ENCODE measurements at regions not wholly inside any gene's neighbourhood (a gene's known extent, or its start where the extent isn't known, plus 50 kb on each side); places are given as distances from the start of the nearest gene placed in this dataset.
A peak's percentile ranks its signal among the peaks of the same experiment; 100 is the strongest.
"Not testable (repeated sequence)": the region's sequence is repeated elsewhere in the genome, so short reads cannot be mapped to it uniquely, and the experiment has no call there.

DNA sequence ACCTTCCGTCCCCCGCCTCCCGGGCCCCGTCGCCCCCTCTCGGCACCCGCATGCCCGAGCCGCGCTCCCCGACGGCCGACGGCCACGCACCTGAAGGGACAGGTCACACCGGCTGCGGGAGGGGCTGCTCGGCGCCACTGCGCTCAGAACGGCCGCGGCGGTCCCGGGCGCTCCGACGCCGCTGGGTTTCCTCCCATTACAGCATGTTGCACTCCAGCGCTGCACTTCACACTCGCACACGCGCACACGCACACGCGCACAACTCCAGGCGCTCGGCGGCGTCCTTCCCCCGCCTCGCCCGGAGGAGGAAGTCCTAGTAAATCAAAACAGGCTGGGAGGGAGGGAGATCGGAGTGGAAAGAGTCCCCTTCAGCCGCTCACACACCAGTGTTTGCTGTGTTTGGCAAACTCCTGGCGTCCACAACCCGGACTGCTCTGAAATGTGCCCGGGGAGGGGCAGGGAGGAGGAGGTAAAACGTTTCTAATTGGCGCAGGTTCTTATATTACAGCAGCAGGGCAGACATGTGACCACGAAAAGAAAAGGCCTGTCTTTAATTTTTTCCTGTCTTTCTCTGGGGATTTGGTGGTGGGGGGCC is 76.7 kb upstream of the VGLL4 start:
- ChIA-PET POLR2A (no interaction called here), CTCF (no interaction called here)
- H3K9me3 Mint-ChIP-seq: no peaks in the 10 kb centered on the region
- peaks cover 39% of the 10 kb centered on the region for H3K4me1 Mint-ChIP-seq
- peaks cover 3% of the 10 kb centered on the region for H3K36me3 Mint-ChIP-seq (ENCODE audit: low read depth)
- DNase-seq: peak; percentile 57
- H3K27ac Mint-ChIP-seq: peak overlapping the region; percentile 48
- H3K4me3 Mint-ChIP-seq: peak overlapping the region; percentile 76
- peaks cover 6% of the 10 kb centered on the region for H3K27me3 Mint-ChIP-seq

DNA sequence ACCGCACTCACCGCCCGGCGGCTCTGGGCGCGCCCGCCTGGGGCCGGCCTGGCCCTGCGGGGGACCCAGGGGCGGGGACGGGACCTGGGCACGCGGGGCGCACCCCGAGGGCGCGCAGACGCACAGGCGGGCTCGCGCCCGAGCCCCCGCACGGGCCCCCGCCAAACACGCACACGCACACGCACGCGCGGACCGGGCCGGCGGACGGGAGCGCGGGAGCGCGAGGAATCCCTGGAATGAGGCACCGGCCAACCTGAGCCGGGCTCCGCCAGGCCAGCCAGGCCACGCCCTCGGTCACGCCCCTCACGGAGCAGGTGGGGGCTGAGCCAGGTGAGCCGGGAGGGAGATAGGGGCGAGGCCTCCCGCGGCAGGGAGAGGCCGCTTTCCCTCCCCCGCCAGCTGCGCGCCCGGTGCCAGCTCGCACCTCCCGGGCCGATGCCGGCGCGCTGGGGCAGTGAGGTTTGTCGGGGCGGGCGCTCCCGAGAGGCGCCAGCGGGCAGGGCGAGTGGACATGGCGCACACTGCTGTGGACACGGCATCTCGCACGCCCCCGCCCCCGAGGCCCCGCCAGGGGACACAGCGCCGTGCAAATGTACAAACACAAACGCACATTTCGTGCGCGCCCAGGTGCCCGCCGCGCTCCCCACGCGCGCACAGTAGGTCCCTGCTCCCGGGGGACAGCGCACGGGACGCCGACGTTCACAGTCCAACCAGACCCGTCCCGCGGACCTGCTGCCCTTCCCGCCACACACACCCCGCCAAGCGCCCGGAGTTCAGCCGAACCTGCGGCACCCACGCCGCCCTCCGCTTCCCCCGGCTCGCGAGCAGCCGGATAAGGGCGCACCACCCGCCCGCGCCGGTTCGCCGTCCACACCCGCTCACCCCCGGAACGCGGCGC is 75.9 kb upstream of the VGLL4 start:
- Mint-ChIP-seq H3K4me3 (peak overlapping the region; percentile 90), H3K36me3 (ENCODE audit: low read depth) (peaks cover 3% of the 10 kb centered on the region), H3K4me1 (peaks cover 34% of the 10 kb centered on the region), H3K27ac (no peak overlapping the region), H3K27me3 (peaks cover 4% of the 10 kb centered on the region), H3K9me3 (no peaks in the 10 kb centered on the region)
- DNase-seq: peak; percentile 74
- ChIA-PET CTCF (no interaction called here), POLR2A (interaction anchor here (0.7 kb wide), 2 partner anchors 51 to 65 kb away, joined by 4 read pairs; no protein-coding TSS in a partner anchor)

DNA sequence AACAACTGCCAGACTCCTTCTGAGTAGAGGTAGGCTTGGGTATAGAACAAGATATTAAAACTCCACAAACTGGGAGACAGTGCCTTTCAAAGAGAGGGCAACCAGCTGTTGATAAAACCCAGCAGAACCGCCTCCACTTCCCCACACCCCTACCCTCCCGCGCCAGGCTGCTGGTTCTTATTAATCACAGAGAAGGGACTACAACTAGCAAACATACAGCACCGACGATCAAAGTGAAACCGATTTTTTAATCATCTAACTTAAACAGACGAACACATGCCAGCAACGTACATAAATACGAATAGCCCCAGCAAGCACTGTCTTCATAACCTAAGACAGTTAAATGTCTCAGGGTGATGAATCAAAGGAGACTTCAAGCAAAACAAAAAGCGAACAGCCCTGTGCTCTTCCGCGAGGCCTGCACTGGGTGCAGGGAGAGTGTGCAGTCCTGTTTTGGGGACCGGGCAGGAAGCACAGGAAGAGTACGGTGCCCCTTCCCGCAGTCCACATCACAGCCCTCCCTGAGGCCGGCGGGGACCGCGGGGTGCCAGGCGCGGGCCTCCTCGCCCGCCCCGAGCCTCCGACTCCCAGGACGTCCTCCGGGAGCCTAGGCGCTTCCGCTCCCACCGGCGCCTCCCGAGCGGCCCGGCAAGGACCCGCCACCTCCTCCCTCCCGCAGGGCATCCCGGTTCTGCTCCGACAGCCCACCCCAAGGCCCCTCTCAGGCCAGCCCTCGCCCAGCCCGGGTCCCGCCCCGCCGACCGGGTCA is 75.1 kb upstream of the VGLL4 start:
- H3K36me3 Mint-ChIP-seq (ENCODE audit: low read depth): peaks cover 3% of the 10 kb centered on the region
- H3K27me3 Mint-ChIP-seq: peaks cover 4% of the 10 kb centered on the region
- DNase-seq: peak; percentile 46
- peak overlapping the region; percentile 90 for H3K27ac Mint-ChIP-seq
- H3K4me3 Mint-ChIP-seq: peak overlapping the region; percentile 90
- no peaks in the 10 kb centered on the region for H3K9me3 Mint-ChIP-seq
- CTCF ChIA-PET: no interaction called here
- peaks cover 31% of the 10 kb centered on the region for H3K4me1 Mint-ChIP-seq
- POLR2A ChIA-PET: interaction anchor here (0.7 kb wide), 2 partner anchors 52 to 66 kb away, joined by 4 read pairs; no protein-coding TSS in a partner anchor

DNA sequence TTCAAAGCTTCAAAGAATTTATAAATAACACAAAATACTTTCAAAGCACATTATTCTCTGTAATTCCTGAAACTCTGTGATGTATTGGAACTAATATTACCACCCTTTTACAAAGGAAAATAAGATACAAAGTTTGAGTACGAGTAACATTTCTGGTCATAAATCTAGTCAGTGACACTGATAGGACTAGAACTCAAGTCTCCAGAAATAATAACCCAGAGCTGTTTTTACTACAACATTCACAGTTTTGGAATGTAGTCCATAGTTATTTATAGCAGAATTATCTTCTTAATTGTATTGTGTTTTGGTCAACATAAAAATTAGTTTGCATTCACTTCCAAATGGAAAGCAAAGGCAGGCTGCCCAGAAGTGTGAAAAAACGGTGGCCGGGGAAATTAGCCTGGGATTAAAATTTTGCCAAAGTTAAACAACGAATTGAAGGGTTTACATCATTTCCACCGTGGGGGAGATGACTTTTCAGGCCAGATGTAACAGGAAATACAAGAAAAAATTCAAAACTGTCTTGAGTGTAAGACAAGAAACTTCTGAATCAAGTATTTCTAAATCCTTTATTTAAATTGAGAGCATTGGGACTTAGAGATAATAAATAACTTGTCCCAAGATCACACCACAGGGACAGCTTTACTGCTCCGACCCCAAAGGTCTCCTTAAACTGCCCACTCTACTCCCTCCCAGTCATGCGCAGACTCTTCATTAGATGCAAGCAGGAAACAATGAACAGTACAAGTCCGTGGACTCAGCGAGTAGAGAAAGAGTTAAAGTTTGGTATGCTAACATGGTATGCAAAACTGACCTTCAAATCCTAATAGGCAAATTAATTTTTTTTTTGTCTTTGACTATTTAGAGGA is 74.3 kb upstream of the VGLL4 start:
- CTCF ChIA-PET: interaction anchor here (1.1 kb wide), 1 partner anchor 90 kb away, joined by 3 read pairs; no protein-coding TSS in a partner anchor
- DNase-seq: no peak

DNA sequence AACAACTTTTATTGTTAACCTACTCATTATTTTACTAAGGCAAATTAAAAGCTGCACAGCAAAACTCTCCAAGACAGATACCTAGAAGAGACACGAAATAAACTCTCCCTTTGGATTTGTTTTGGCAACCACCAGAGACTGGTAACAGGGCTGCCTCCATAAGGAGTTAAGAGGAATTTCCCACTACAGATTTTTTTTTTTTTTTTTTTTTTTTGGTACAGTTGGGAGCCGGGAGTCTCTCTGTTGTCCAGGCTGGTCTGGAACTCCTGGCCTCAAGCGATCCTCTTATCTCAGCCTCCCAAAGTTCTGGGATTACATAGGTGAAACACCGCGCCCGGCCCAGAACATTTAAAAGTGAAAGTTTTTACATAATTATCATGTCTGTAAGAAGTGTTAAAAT is 73.6 kb upstream of the VGLL4 start:
- CTCF ChIA-PET: interaction anchor here (1.1 to 1.4 kb wide), 2 partner anchors 87 to 91 kb away, joined by 3 read pairs; no protein-coding TSS in a partner anchor
- DNase-seq: no peak

More for the DNA sequence above, 74.3 kb upstream of the VGLL4 start:
- POLR2A ChIA-PET: no interaction called here
- peaks cover 4% of the 10 kb centered on the region for H3K27me3 Mint-ChIP-seq
- H3K4me3 Mint-ChIP-seq: peak overlapping the region; percentile 90
- peak overlapping the region; percentile 90 for H3K27ac Mint-ChIP-seq
- peaks cover 3% of the 10 kb centered on the region for H3K36me3 Mint-ChIP-seq (ENCODE audit: low read depth)
- no peaks in the 10 kb centered on the region for H3K9me3 Mint-ChIP-seq
- peaks cover 29% of the 10 kb centered on the region for H3K4me1 Mint-ChIP-seq

DNA sequence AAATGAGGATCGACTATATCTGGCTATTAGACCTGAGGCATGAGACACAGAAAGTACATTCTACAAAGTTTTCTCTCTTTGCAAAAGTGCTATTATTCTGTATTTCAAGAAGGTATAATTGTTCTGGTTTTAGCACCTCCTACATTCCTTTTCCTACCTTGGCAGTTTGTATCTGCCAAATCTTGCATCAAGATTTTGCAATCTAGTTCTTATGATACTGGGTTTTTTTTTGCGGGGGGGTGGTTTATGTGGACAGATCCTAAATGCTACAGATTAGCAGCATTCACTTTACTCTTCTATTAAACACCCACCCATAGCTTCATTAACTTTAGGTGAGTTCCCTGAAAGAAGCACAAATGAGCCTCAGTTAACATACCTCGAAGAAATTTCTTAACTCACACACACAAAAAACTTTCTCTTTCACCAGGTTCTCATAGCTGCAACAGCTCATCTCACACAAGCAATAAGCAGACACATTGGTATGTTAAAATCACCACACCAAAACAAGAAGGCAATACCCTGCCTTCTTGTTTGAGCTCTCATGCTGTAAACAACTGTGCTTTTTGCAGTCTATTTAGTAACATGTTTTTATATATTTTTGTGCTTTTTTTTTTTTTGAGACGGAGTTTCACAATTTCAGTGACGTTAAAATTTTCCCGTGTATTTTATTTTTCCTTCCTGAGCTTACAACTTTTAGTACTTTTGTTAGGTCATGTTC is 73.0 kb upstream of the VGLL4 start:
- POLR2A ChIA-PET: no interaction called here
- CTCF ChIA-PET: interaction anchor here (0.7 to 1.5 kb wide), 5 partner anchors 16 to 1323 kb away, joined by 3 to 5 read pairs (median 3); no protein-coding TSS in a partner anchor
- H3K36me3 Mint-ChIP-seq (ENCODE audit: low read depth): peaks cover 7% of the 10 kb centered on the region
- H3K4me3 Mint-ChIP-seq: no peak overlapping the region
- no peaks in the 10 kb centered on the region for H3K9me3 Mint-ChIP-seq
- peaks cover 27% of the 10 kb centered on the region for H3K4me1 Mint-ChIP-seq
- H3K27me3 Mint-ChIP-seq: peaks cover 1% of the 10 kb centered on the region
- H3K27ac Mint-ChIP-seq: no peak overlapping the region
- DNase-seq: no peak

More for the DNA sequence above, 73.6 kb upstream of the VGLL4 start:
- H3K4me3 Mint-ChIP-seq: no peak overlapping the region
- POLR2A ChIA-PET: no interaction called here
- H3K36me3 Mint-ChIP-seq (ENCODE audit: low read depth): peaks cover 3% of the 10 kb centered on the region
- no peak overlapping the region for H3K27ac Mint-ChIP-seq
- peaks cover 4% of the 10 kb centered on the region for H3K27me3 Mint-ChIP-seq
- peaks cover 29% of the 10 kb centered on the region for H3K4me1 Mint-ChIP-seq
- no peaks in the 10 kb centered on the region for H3K9me3 Mint-ChIP-seq

DNA sequence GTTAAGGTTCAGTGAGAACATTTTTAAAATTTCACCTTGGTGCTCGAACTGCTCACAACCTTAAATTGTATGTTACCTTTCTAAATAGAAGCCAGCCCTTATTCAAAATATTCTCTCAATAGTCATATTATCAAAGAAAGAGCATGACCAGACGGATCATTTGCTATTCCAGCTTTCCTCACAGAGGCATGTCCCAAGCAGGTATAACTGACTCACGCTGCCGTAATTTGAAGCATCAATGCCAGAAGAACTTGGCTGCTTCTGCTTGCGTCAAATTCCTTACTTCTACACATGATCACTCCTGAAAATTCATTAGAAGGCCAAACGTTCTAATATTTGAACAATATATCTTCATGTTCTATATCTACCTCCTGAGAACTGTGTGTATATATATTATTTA is 69.5 kb upstream of the VGLL4 start:
- Mint-ChIP-seq H3K4me1 (peaks cover 11% of the 10 kb centered on the region), H3K27ac (no peak overlapping the region), H3K4me3 (no peak overlapping the region), H3K36me3 (ENCODE audit: low read depth) (peaks cover 13% of the 10 kb centered on the region), H3K9me3 (peaks cover 13% of the 10 kb centered on the region), H3K27me3 (no peaks in the 10 kb centered on the region)
- POLR2A ChIA-PET: no interaction called here
- DNase-seq: no peak
- CTCF ChIA-PET: no interaction called here

DNA sequence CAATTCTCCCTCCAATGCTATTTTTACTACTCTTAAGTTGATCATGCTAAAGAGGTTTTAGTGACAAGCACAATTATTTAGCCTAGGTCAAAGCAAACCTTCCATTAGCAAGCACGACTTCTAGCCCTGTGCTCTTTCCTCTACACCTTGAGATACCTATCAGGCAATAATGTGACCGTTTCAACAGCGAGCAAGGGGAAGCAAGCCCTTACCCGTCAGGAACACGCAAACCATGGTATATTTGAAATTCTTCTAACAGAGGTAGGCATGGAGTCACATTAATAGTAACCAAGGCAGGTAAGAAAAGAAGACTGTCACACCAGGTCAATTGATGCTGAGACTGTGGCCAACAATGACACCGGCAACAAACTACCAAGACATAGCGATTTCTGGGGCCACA is 68.9 kb upstream of the VGLL4 start:
- no peak overlapping the region for H3K4me3 Mint-ChIP-seq
- no peaks in the 10 kb centered on the region for H3K27me3 Mint-ChIP-seq
- CTCF ChIA-PET: no interaction called here
- H3K36me3 Mint-ChIP-seq (ENCODE audit: low read depth): peaks cover 13% of the 10 kb centered on the region
- POLR2A ChIA-PET: no interaction called here
- no peak for DNase-seq
- H3K4me1 Mint-ChIP-seq: peaks cover 6% of the 10 kb centered on the region
- no peak overlapping the region for H3K27ac Mint-ChIP-seq
- H3K9me3 Mint-ChIP-seq: peaks cover 13% of the 10 kb centered on the region

DNA sequence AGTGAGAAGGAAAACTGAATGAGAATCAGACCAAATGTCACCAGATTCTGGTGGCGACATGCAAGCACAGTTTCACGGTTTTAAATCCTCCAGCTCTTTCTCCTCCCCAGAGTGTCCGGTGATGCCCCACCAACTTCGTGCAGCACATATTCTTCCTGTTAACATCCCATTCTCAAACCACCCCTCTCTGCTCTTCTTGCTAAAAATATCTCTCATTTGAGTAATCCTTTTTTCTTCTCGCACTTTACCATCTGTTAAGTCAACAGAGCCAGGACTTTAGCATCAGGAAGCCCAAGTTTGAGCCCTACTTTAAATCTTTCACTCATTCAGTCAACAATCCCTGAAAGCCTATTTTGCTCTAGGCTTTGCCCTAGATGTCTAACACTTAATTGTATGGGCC is 68.2 kb upstream of the VGLL4 start:
- ChIA-PET POLR2A (no interaction called here), CTCF (no interaction called here)
- Mint-ChIP-seq H3K27me3 (no peaks in the 10 kb centered on the region), H3K4me3 (no peak overlapping the region), H3K4me1 (peaks cover 4% of the 10 kb centered on the region), H3K36me3 (ENCODE audit: low read depth) (peaks cover 13% of the 10 kb centered on the region), H3K27ac (no peak overlapping the region), H3K9me3 (peaks cover 13% of the 10 kb centered on the region)
- DNase-seq: no peak

DNA sequence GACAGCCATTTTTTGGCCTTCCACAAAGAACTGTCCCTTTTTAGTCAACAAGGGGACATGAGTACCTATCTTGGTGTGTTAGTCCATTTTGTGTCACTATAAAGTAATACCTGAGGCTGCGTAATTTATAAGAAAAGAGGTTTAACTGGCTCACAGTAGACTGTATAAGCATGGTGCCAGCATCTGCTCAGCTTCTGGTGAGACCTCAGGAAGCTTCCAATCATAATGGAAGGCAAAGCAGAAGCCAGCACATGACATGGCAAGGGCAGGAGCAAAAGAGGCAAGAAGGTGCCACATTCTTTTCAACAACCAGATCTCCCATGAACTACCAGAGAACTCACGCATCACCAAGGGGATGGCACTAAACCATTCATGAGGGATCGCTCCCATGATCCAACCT is 66.1 kb upstream of the VGLL4 start:
- POLR2A ChIA-PET: no interaction called here
- peaks cover 13% of the 10 kb centered on the region for H3K36me3 Mint-ChIP-seq (ENCODE audit: low read depth)
- no peak overlapping the region for H3K4me3 Mint-ChIP-seq
- no peak for DNase-seq
- H3K27ac Mint-ChIP-seq: no peak overlapping the region
- peaks cover 13% of the 10 kb centered on the region for H3K9me3 Mint-ChIP-seq
- CTCF ChIA-PET: no interaction called here
- H3K4me1 Mint-ChIP-seq: peaks cover 2% of the 10 kb centered on the region
- no peaks in the 10 kb centered on the region for H3K27me3 Mint-ChIP-seq

DNA sequence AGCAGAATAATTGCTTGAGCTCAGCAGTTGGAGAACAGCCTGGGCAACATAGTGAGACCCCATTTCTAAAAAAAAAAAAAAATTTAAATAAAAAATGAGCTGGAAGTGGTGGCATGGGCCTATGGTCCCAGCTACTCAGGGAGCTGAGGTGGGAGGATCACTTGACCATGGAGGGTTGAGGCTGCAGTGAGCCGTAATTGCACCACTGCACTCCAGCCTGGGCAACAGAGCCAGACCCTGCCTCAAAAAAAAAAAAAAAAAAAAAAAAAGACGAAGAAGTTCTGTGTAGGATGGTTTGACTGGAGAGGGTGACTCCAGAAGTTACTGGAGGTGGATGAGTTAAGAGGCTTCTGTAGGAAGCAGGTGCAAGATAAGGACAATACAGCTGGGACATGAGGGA is 63.4 kb upstream of the VGLL4 start:
- POLR2A ChIA-PET, CTCF ChIA-PET, DNase-seq, H3K27me3 Mint-ChIP-seq, H3K4me3 Mint-ChIP-seq, H3K27ac Mint-ChIP-seq, H3K4me1 Mint-ChIP-seq: not testable (repeated sequence)
- Mint-ChIP-seq H3K36me3 (ENCODE audit: low read depth) (peaks cover 13% of the 10 kb centered on the region), H3K9me3 (peaks cover 13% of the 10 kb centered on the region)

DNA sequence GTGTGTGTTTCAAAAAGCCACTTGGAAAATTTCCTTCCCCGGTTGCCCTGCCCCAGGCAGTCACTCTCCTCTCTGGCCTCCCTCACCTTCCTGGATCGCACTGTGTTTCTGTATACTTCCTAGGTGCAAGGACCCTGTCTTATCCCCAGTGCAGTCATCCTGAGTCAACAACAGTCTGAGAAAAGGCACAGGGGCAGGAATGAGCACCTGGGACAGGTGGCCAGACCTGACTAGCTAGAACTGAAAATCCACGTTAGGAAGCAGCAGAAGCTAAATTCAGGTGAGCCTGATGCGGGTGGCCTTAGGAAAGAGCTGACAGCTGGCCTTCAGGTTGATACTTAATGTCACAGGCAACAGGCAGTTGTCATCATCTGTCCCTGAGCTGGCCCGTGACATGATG is 62.9 kb upstream of the VGLL4 start:
- Mint-ChIP-seq H3K4me1 (peaks cover 2% of the 10 kb centered on the region), H3K27me3 (no peaks in the 10 kb centered on the region), H3K36me3 (ENCODE audit: low read depth) (peaks cover 9% of the 10 kb centered on the region), H3K9me3 (peaks cover 13% of the 10 kb centered on the region), H3K4me3 (no peak overlapping the region), H3K27ac (no peak overlapping the region)
- no peak for DNase-seq
- ChIA-PET POLR2A (no interaction called here), CTCF (no interaction called here)
